ENCODE measurements at regions not wholly inside any gene's neighbourhood (a gene's known extent, or its start where the extent isn't known, plus 50 kb on each side); places are given as distances from the start of the nearest gene placed in this dataset.

GRCh38 chr3:161748049-161748448 is 251.4 kb downstream of the OTOL1 start:
- no peak for ATAC-seq (ENCODE audit: low read depth)
- Histone ChIP-seq H3K9me3 (ENCODE audit: severe bottlenecking) (no peaks in the 10 kb centered on the region), H3K4me3 (ENCODE audit: severe bottlenecking) (no peak overlapping the region), H3K27me3 (ENCODE audit: insufficient read depth, poor library complexity, severe bottlenecking) (no peaks in the 10 kb centered on the region), H3K36me3 (ENCODE audit: low read depth) (no peaks in the 10 kb centered on the region), H3K27ac (ENCODE audit: poor library complexity, severe bottlenecking) (no peak overlapping the region), H3K4me1 (ENCODE audit: insufficient read depth, poor library complexity, severe bottlenecking) (no peaks in the 10 kb centered on the region)
- DNase-seq (ENCODE audit: low spot score) = no peak
- TF ChIP-seq, protein P1, sequence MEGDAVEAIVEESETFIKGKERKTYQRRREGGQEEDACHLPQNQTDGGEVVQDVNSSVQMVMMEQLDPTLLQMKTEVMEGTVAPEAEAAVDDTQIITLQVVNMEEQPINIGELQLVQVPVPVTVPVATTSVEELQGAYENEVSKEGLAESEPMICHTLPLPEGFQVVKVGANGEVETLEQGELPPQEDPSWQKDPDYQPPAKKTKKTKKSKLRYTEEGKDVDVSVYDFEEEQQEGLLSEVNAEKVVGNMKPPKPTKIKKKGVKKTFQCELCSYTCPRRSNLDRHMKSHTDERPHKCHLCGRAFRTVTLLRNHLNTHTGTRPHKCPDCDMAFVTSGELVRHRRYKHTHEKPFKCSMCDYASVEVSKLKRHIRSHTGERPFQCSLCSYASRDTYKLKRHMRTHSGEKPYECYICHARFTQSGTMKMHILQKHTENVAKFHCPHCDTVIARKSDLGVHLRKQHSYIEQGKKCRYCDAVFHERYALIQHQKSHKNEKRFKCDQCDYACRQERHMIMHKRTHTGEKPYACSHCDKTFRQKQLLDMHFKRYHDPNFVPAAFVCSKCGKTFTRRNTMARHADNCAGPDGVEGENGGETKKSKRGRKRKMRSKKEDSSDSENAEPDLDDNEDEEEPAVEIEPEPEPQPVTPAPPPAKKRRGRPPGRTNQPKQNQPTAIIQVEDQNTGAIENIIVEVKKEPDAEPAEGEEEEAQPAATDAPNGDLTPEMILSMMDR (IDR thresholded peaks at IDR 0.05; ENCODE audit: poor library complexity, severe bottlenecking) = no peak

GRCh38 chr3:161754420-161755053 is 257.9 kb downstream of the OTOL1 start:
- H3K27ac ChIP-seq (ENCODE audit: poor library complexity, severe bottlenecking) = no peak overlapping the region
- no peaks in the 10 kb centered on the region for H3K36me3 ChIP-seq (ENCODE audit: low read depth)
- ATAC-seq (ENCODE audit: low read depth) (no peak), DNase-seq (ENCODE audit: low spot score) (no peak)
- H3K9me3 ChIP-seq (ENCODE audit: severe bottlenecking) = no peaks in the 10 kb centered on the region
- H3K4me1 ChIP-seq (ENCODE audit: insufficient read depth, poor library complexity, severe bottlenecking) = no peaks in the 10 kb centered on the region
- no peaks in the 10 kb centered on the region for H3K27me3 ChIP-seq (ENCODE audit: insufficient read depth, poor library complexity, severe bottlenecking)
- TF ChIP-seq, protein P1 (IDR thresholded peaks at IDR 0.05; ENCODE audit: poor library complexity, severe bottlenecking) = no peak
- H3K4me3 ChIP-seq (ENCODE audit: severe bottlenecking) = no peak overlapping the region

- no peak overlapping the region for H3K27ac ChIP-seq (ENCODE audit: poor library complexity, severe bottlenecking)
- no peak for ATAC-seq (ENCODE audit: low read depth)
Observed at GRCh38 chr3:161759444-161759843, 262.8 kb downstream of the OTOL1 start.

DNA sequence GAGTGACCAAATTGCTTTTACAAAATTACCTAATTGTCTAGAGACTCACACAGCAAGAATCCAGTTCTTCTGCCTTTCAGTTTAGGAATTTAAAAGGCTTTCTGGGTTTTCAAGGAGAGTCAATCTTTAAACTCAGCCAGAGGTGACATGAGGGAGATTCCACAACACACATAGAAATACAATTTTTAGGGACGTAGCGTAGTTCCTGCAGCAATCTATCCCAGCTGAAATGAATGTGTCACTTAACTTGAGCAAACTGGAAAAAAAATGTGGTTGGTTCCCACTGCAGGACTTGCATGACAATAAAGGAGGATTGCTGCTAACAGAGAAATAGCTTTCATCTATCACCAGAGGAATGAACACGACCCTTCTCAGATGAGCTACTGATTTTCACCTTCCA is 269.7 kb downstream of the OTOL1 start:
- no peaks in the 10 kb centered on the region for H3K4me1 ChIP-seq (ENCODE audit: insufficient read depth, poor library complexity, severe bottlenecking)
- H3K27me3 ChIP-seq (ENCODE audit: insufficient read depth, poor library complexity, severe bottlenecking) = no peaks in the 10 kb centered on the region
- ATAC-seq (ENCODE audit: low read depth) = no peak
- H3K36me3 ChIP-seq (ENCODE audit: low read depth) = no peaks in the 10 kb centered on the region
- TF ChIP-seq, protein P1 (IDR thresholded peaks at IDR 0.05; ENCODE audit: poor library complexity, severe bottlenecking) = no peak
- no peak for DNase-seq (ENCODE audit: low spot score)
- no peak overlapping the region for H3K4me3 ChIP-seq (ENCODE audit: severe bottlenecking)
- no peaks in the 10 kb centered on the region for H3K9me3 ChIP-seq (ENCODE audit: severe bottlenecking)
- no peak overlapping the region for H3K27ac ChIP-seq (ENCODE audit: poor library complexity, severe bottlenecking)

More at GRCh38 chr3:161759444-161759843, 262.8 kb downstream of the OTOL1 start:
- no peaks in the 10 kb centered on the region for H3K9me3 ChIP-seq (ENCODE audit: severe bottlenecking)
- no peaks in the 10 kb centered on the region for H3K27me3 ChIP-seq (ENCODE audit: insufficient read depth, poor library complexity, severe bottlenecking)
- no peaks in the 10 kb centered on the region for H3K36me3 ChIP-seq (ENCODE audit: low read depth)
- H3K4me1 ChIP-seq (ENCODE audit: insufficient read depth, poor library complexity, severe bottlenecking) = no peaks in the 10 kb centered on the region
- H3K4me3 ChIP-seq (ENCODE audit: severe bottlenecking) = no peak overlapping the region
- DNase-seq (ENCODE audit: low spot score) = no peak
- TF ChIP-seq, protein P1 (IDR thresholded peaks at IDR 0.05; ENCODE audit: poor library complexity, severe bottlenecking) = no peak

All from RWPE2 (cell line).